ENCODE measurements at regions not wholly inside any gene's neighbourhood (a gene's known extent, or its start where the extent isn't known, plus 50 kb on each side); places are given as distances from the start of the nearest gene placed in this dataset.

GRCh38 chr16:82402665-82403218 is 224.0 kb upstream of the CDH13 start:
- DNase-seq: no peak

- DNase-seq: no peak
These were observed 226.7 kb upstream of the CDH13 start for GRCh38 chr16:82400046-82400445.

GRCh38 chr16:82396509-82396908 is 226.5 kb upstream of the MPHOSPH6 start:
- no peak for DNase-seq

GRCh38 chr16:82395212-82395611 is 225.2 kb upstream of the MPHOSPH6 start:
- no peak for DNase-seq

- no peak for DNase-seq
These were observed 221.7 kb upstream of the MPHOSPH6 start for GRCh38 chr16:82391690-82392089.

GRCh38 chr16:82389956-82390650 is 220.1 kb upstream of the MPHOSPH6 start:
- no peak for DNase-seq

- DNase-seq: no peak
These were observed 216.7 kb upstream of the MPHOSPH6 start for GRCh38 chr16:82386761-82387160.

GRCh38 chr16:82384949-82385348 is 214.9 kb upstream of the MPHOSPH6 start:
- no peak for DNase-seq

DNA sequence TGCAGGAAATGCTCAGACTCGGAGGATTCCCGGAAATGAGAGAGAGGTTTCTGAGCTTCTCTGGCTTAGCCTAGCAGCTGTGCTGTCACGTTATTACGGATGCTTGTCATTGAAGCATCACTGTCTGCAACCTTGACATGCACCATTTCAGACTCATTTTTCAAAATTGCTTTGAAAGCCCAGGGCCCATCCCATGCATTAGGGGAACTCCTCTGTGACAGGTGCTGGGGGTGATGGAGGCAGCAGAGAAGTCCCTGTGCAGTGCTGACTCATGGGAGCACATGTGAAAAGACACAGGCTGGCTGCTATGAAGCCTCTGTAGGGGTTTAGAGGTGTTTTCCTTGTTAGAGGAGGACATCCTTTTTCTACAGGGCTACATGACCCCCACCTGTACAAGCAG is 214.0 kb upstream of the MPHOSPH6 start:
- no peak for DNase-seq

- DNase-seq: no peak
These were observed 212.5 kb upstream of the MPHOSPH6 start for GRCh38 chr16:82382521-82382920.

GRCh38 chr16:82379551-82379950 is 209.5 kb upstream of the MPHOSPH6 start:
- DNase-seq: no peak

GRCh38 chr16:82373976-82374375 is 204.0 kb upstream of the MPHOSPH6 start:
- DNase-seq: no peak

- no peak for DNase-seq
These were observed 200.3 kb upstream of the MPHOSPH6 start for GRCh38 chr16:82370282-82370681.

DNA sequence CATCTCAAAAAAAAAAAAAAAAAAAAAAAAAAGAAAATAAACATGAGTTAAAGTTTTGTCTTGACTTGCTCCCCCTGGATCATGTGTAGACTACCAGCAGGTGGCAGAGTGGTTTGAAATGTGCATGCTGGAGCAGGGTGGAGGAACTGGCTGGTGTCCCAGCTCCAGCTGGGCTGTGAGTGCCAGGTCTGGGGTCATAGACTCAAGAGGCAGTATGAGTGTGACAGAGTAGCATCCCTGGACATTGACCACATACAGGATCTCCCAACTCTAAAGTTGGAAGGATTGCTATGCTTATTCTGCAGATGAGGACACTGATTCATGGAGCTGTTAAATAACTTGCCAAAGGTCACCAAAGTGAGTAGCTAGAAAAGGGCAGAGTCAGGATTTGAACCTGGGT is 198.0 kb upstream of the MPHOSPH6 start:
- DNase-seq: no peak

DNA sequence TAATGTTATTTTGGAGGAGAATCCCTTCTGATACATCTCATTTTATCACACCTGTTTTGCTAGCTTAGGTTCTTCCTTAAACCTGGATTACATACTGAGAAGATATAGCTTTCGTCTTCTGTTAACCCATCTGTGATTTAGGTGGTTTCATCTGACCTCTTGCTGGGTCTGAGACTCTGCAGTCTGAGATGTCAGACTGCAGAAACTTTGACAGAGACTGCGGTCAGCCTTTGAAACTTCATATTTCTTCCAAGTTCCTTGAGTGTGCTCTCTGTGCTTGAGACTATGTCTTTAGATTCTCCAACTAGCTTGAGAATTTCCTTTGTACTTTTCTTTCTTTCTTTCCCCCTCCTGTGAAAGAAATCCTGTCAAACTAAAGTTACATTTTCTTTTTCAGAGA is 196.4 kb upstream of the MPHOSPH6 start:
- no peak for DNase-seq

DNA sequence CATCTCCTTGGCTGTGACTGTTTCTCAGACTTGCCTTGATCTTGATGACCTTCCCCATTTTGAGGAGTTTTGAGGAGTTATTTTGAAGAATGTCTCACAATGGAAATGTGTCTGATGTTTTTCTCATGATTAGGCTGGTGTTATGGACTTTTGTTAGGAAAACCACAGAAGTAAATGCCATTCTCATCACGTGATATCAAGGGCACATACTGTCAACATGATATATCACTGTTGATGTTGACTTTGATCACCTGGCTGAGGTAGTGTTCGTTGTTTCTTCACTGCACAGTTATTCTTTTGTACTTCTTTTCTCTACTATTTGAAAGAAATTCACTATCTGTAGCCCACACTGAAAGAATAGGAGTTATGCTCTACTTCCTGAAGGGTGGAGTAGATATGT is 194.7 kb upstream of the MPHOSPH6 start:
- DNase-seq: no peak

GRCh38 chr16:82363026-82363816 is 193.2 kb upstream of the MPHOSPH6 start:
- no peak for DNase-seq

- no peak for DNase-seq
These were observed 191.9 kb upstream of the MPHOSPH6 start for GRCh38 chr16:82361885-82362284.

- DNase-seq: no peak
These were observed 190.2 kb upstream of the MPHOSPH6 start for GRCh38 chr16:82360024-82360783.

- no peak for DNase-seq
These were observed 188.7 kb upstream of the MPHOSPH6 start for GRCh38 chr16:82358606-82359221.

GRCh38 chr16:82358161-82358560 is 188.1 kb upstream of the MPHOSPH6 start:
- DNase-seq: no peak

- DNase-seq: no peak
These were observed 187.2 kb upstream of the MPHOSPH6 start for GRCh38 chr16:82357237-82357636.

DNA sequence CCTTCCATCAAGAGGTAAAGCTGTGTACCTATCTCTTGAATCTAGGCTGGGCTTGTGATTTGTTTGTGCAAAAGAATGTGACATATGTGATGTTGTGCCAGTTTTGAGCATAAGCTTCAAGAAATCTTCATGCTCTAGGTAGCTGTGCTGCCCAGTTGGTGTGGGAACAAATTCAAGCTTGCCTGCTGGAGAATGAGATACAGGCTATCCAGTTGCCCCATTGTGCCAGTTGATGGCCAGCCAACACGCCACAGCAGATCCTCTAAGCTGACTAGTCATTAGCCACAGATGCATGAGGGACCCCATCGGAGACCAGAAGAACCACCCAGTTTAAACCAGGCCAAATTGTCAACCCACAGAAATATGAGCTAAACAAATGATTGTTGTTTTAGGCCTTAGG is 180.5 kb upstream of the MPHOSPH6 start:
- DNase-seq: no peak

All from NCI-H2029 treated with DMSO at 0.1 percent for 48 hours (cell line).